ENCODE measurements at regions not wholly inside any gene's neighbourhood (a gene's known extent, or its start where the extent isn't known, plus 50 kb on each side); places are given as distances from the start of the nearest gene placed in this dataset.

DNA sequence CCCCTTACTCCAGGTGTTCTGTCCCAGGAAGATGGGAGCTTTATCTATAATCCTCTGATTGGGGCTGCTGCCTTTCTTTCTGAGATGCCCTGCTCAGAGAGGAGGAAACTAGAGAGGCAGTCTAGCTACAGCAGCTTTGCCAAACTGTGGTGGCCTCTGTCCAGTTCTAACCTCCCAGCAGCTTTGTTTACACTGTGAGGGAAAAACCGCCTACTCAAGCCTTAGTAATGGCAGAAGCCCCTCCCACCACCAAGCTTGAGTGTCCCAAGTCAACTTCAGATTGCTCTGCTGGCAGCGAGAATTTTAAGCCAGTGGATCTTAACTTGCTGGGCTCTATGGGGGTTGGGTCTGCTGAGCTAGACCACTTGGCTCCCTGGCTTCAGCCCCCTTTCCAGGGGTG lies 394.9 kb upstream of the PABPC5 start:
- H3K9me3 Mint-ChIP-seq (ENCODE audit: unreplicated experiment), result peaks cover 19% of the 10 kb centered on the region
- H3K4me3 ChIP-seq (ENCODE audit: low read depth, low read length), result no peak overlapping the region
- intact Hi-C loops (cut with micrococcal nuclease; ENCODE audit: unreplicated experiment), result no loop called here
- TF ChIP-seq, protein P1, sequence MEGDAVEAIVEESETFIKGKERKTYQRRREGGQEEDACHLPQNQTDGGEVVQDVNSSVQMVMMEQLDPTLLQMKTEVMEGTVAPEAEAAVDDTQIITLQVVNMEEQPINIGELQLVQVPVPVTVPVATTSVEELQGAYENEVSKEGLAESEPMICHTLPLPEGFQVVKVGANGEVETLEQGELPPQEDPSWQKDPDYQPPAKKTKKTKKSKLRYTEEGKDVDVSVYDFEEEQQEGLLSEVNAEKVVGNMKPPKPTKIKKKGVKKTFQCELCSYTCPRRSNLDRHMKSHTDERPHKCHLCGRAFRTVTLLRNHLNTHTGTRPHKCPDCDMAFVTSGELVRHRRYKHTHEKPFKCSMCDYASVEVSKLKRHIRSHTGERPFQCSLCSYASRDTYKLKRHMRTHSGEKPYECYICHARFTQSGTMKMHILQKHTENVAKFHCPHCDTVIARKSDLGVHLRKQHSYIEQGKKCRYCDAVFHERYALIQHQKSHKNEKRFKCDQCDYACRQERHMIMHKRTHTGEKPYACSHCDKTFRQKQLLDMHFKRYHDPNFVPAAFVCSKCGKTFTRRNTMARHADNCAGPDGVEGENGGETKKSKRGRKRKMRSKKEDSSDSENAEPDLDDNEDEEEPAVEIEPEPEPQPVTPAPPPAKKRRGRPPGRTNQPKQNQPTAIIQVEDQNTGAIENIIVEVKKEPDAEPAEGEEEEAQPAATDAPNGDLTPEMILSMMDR (IDR thresholded peaks at IDR 0.05; ENCODE audit: insufficient read depth in 1 of 2, low read depth in 1 of 2, low read length in 1 of 2, severe bottlenecking in 1 of 2, unreplicated experiment in 1 of 2), result no peak
- no peaks in the 10 kb centered on the region for H3K36me3 ChIP-seq (ENCODE audit: control insufficient read depth, insufficient read depth, low read length)
- H3K27me3 Mint-ChIP-seq (ENCODE audit: insufficient read depth, unreplicated experiment), result no peaks in the 10 kb centered on the region
- H3K36me3 Mint-ChIP-seq (ENCODE audit: insufficient read depth, unreplicated experiment), result no peaks in the 10 kb centered on the region
- ChIA-PET CTCF (no interaction called here), POLR2A (no interaction called here)
- H3K4me1 Mint-ChIP-seq (ENCODE audit: low read depth, unreplicated experiment), result no peaks in the 10 kb centered on the region
- H3K4me1 ChIP-seq, result no peaks in the 10 kb centered on the region
- H3K9me3 ChIP-seq, result no peaks in the 10 kb centered on the region
- BruUV-seq (replicated peaks), result no TSS peak
- no peak for DNase-seq
- no peak overlapping the region for H3K4me3 Mint-ChIP-seq (ENCODE audit: unreplicated experiment)
- no peak overlapping the region for H3K27ac Mint-ChIP-seq (ENCODE audit: unreplicated experiment)
- no peaks in the 10 kb centered on the region for H3K27me3 ChIP-seq (replicated peaks; ENCODE audit: control insufficient read depth, insufficient read depth, low read length)

DNA sequence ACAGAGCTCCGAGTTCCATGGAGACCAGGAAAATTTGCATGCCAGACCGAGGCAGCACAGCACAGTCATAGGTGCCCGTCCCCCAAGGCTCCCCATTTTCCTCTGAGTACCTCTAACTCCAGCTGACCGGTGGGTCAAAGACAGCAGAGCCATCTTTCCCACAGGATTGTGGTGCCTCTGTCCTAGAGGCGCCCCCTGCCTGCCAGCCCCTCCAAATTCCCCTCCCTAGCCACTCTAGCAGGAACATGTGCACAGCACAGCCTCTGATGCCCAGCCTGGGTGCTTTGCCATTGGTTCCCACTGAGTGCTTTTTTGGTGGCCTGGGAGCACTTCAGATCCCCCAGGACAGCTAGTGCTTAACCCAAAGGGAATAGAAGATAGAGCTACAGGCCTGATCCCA lies 368.5 kb upstream of the PABPC5 start:
- Mint-ChIP-seq H3K27ac (ENCODE audit: unreplicated experiment) (no peak overlapping the region), H3K4me3 (ENCODE audit: unreplicated experiment) (no peak overlapping the region), H3K4me1 (ENCODE audit: low read depth, unreplicated experiment) (no peaks in the 10 kb centered on the region), H3K27me3 (ENCODE audit: insufficient read depth, unreplicated experiment) (no peaks in the 10 kb centered on the region), H3K36me3 (ENCODE audit: insufficient read depth, unreplicated experiment) (no peaks in the 10 kb centered on the region), H3K9me3 (ENCODE audit: unreplicated experiment) (no peaks in the 10 kb centered on the region)
- ChIA-PET POLR2A (no interaction called here), CTCF (no interaction called here)
- Histone ChIP-seq H3K9me3 (no peaks in the 10 kb centered on the region), H3K27me3 (replicated peaks; ENCODE audit: control insufficient read depth, insufficient read depth, low read length) (no peaks in the 10 kb centered on the region), H3K4me1 (no peaks in the 10 kb centered on the region), H3K4me3 (ENCODE audit: low read depth, low read length) (no peak overlapping the region), H3K36me3 (ENCODE audit: control insufficient read depth, insufficient read depth, low read length) (no peaks in the 10 kb centered on the region)
- intact Hi-C loops (cut with micrococcal nuclease; ENCODE audit: unreplicated experiment), result no loop called here
- no TSS peak for BruUV-seq (replicated peaks)
- TF ChIP-seq, protein P1 (IDR thresholded peaks at IDR 0.05; ENCODE audit: insufficient read depth in 1 of 2, low read depth in 1 of 2, low read length in 1 of 2, severe bottlenecking in 1 of 2, unreplicated experiment in 1 of 2), result no peak
- DNase-seq, result no peak

DNA sequence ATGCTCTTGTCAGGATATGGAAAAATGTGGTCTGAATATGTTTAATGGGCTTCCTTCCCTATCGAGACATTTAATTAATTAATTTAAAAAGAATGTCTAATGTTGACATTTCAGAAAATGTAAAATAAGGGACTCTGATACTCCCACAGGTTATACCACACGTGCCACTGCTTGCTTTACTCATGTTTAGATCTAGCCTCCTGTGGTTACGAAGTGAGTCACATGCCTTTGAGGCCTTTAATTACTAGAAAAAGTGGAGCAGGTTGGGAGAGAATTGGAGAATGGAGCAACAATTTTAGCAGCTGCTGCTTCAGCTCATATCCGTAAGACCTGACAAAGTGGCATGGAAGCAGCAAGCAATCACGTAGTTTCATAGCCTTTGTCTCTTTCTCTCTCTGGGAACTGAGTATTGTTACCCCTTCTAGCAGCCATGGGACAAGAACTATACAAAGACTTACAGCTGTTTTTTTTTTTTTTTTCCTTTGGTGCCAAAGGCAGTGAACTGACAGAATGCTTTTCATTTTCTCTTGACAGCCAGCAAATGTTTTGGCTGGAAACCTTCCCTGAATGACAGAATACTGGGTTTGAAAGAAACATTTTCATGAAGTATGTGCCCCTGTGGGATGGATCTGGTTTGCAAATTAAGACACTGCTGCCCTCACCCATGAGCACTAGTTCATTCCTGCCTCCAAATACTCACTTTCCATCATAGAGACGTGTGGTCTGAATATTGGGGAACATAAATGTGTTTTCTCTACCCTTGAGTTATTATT lies 355.1 kb upstream of the PABPC5 start:
- Histone ChIP-seq H3K9me3 (no peaks in the 10 kb centered on the region), H3K4me3 (ENCODE audit: low read depth, low read length) (no peak overlapping the region), H3K36me3 (ENCODE audit: control insufficient read depth, insufficient read depth, low read length) (no peaks in the 10 kb centered on the region), H3K27me3 (replicated peaks; ENCODE audit: control insufficient read depth, insufficient read depth, low read length) (no peaks in the 10 kb centered on the region), H3K4me1 (no peaks in the 10 kb centered on the region)
- H3K27ac Mint-ChIP-seq (ENCODE audit: unreplicated experiment), result no peak overlapping the region
- BruUV-seq (replicated peaks), result no TSS peak
- ChIA-PET CTCF (no interaction called here), POLR2A (no interaction called here)
- no peaks in the 10 kb centered on the region for H3K27me3 Mint-ChIP-seq (ENCODE audit: insufficient read depth, unreplicated experiment)
- TF ChIP-seq, protein P1 (IDR thresholded peaks at IDR 0.05; ENCODE audit: insufficient read depth in 1 of 2, low read depth in 1 of 2, low read length in 1 of 2, severe bottlenecking in 1 of 2, unreplicated experiment in 1 of 2), result no peak
- intact Hi-C loops (cut with micrococcal nuclease; ENCODE audit: unreplicated experiment), result no loop called here
- no peaks in the 10 kb centered on the region for H3K36me3 Mint-ChIP-seq (ENCODE audit: insufficient read depth, unreplicated experiment)
- H3K4me3 Mint-ChIP-seq (ENCODE audit: unreplicated experiment), result no peak overlapping the region
- H3K9me3 Mint-ChIP-seq (ENCODE audit: unreplicated experiment), result no peaks in the 10 kb centered on the region
- no peaks in the 10 kb centered on the region for H3K4me1 Mint-ChIP-seq (ENCODE audit: low read depth, unreplicated experiment)
- DNase-seq, result no peak

Data from Caco-2 (cell line).